ENCODE measurements at regions not wholly inside any gene's neighbourhood (a gene's known extent, or its start where the extent isn't known, plus 50 kb on each side); places are given as distances from the start of the nearest gene placed in this dataset.

GRCh38 chr1:30579580-30579979 is 143.8 kb downstream of the MATN1 start:
- Mint-ChIP-seq H3K4me1 (no peaks in the 10 kb centered on the region), H3K36me3 (no peaks in the 10 kb centered on the region), H3K4me3 (no peak overlapping the region)

GRCh38 chr1:30575066-30575465 is 148.3 kb downstream of the MATN1 start:
- H3K36me3 Mint-ChIP-seq = no peaks in the 10 kb centered on the region

More at GRCh38 chr1:30579580-30579979, 143.8 kb downstream of the MATN1 start:
- Histone ChIP-seq H3K27me3 (no peaks in the 10 kb centered on the region), H3K36me3 (no peaks in the 10 kb centered on the region), H2AFZ (replicated peaks) (no peak overlapping the region), H3K27ac (no peak overlapping the region), H3K4me3 (no peak overlapping the region), H3K4me1 (no peaks in the 10 kb centered on the region), H3F3A (ENCODE audit: low read depth) (no peaks in the 10 kb centered on the region), H4K20me1 (ENCODE audit: low read depth) (no peaks in the 10 kb centered on the region), H3K9me3 (ENCODE audit: low read depth) (no peaks in the 10 kb centered on the region), H3K4me2 (no peak overlapping the region), H3K9ac (no peak overlapping the region), H3K79me2 (ENCODE audit: low read depth) (no peaks in the 10 kb centered on the region)
- no peak for DNase-seq (ENCODE audit: low spot score)
- Mint-ChIP-seq H3K9me3 (peaks cover 19% of the 10 kb centered on the region), H3K27ac (no peak overlapping the region), H3K27me3 (ENCODE audit: insufficient read depth, low read depth) (peaks cover 17% of the 10 kb centered on the region)
- no peak for TF ChIP-seq CTCF (IDR thresholded peaks at IDR 0.05)
- no peak for TF ChIP-seq EZH2 (IDR thresholded peaks at IDR 0.05)
- TF ChIP-seq EZH2phosphoT487 (IDR thresholded peaks at IDR 0.05) = no peak

GRCh38 chr1:30572192-30572591 is 151.2 kb downstream of the MATN1 start:
- no peaks in the 10 kb centered on the region for H3K36me3 ChIP-seq
- Mint-ChIP-seq H3K27ac (no peak overlapping the region), H3K9me3 (no peaks in the 10 kb centered on the region), H3K4me3 (no peak overlapping the region), H3K27me3 (ENCODE audit: insufficient read depth, low read depth) (peaks cover 8% of the 10 kb centered on the region), H3K36me3 (no peaks in the 10 kb centered on the region), H3K4me1 (peaks cover 3% of the 10 kb centered on the region)
- no peak overlapping the region for H3K4me2 ChIP-seq
- H3K4me1 ChIP-seq = no peaks in the 10 kb centered on the region
- no peaks in the 10 kb centered on the region for H3K79me2 ChIP-seq (ENCODE audit: low read depth)
- no peaks in the 10 kb centered on the region for H4K20me1 ChIP-seq (ENCODE audit: low read depth)
- H3K27ac ChIP-seq = no peak overlapping the region
- no peak for DNase-seq (ENCODE audit: low spot score)
- H3K9me3 ChIP-seq (ENCODE audit: low read depth) = no peaks in the 10 kb centered on the region
- no peak overlapping the region for H3K4me3 ChIP-seq
- TF ChIP-seq CTCF (IDR thresholded peaks at IDR 0.05) = no peak
- no peak overlapping the region for H3K9ac ChIP-seq
- no peaks in the 10 kb centered on the region for H3K27me3 ChIP-seq
- H2AFZ ChIP-seq (replicated peaks) = no peak overlapping the region
- no peaks in the 10 kb centered on the region for H3F3A ChIP-seq (ENCODE audit: low read depth)

More at GRCh38 chr1:30575066-30575465, 148.3 kb downstream of the MATN1 start:
- Histone ChIP-seq H3K36me3 (no peaks in the 10 kb centered on the region), H3K79me2 (ENCODE audit: low read depth) (no peaks in the 10 kb centered on the region), H3K27me3 (no peaks in the 10 kb centered on the region), H3K4me2 (no peak overlapping the region), H3K27ac (no peak overlapping the region), H4K20me1 (ENCODE audit: low read depth) (no peaks in the 10 kb centered on the region), H3K9ac (no peak overlapping the region), H3K4me1 (no peaks in the 10 kb centered on the region), H2AFZ (replicated peaks) (no peak overlapping the region), H3K9me3 (ENCODE audit: low read depth) (no peaks in the 10 kb centered on the region), H3K4me3 (no peak overlapping the region), H3F3A (ENCODE audit: low read depth) (no peaks in the 10 kb centered on the region)
- H3K4me1 Mint-ChIP-seq = no peaks in the 10 kb centered on the region
- H3K4me3 Mint-ChIP-seq = no peak overlapping the region
- DNase-seq (ENCODE audit: low spot score) = no peak
- H3K27me3 Mint-ChIP-seq (ENCODE audit: insufficient read depth, low read depth) = peaks cover 10% of the 10 kb centered on the region
- no peak for TF ChIP-seq EZH2 (IDR thresholded peaks at IDR 0.05)
- TF ChIP-seq CTCF (IDR thresholded peaks at IDR 0.05) = no peak
- TF ChIP-seq EZH2phosphoT487 (IDR thresholded peaks at IDR 0.05) = no peak
- no peak overlapping the region for H3K27ac Mint-ChIP-seq
- H3K9me3 Mint-ChIP-seq = no peaks in the 10 kb centered on the region

All from neural progenitor cell (in vitro differentiated cells).